PC-9 (cell line): ENCODE measurements at regions not wholly inside any gene's neighbourhood (a gene's known extent, or its start where the extent isn't known, plus 50 kb on each side); places are given as distances from the start of the nearest gene placed in this dataset.

Source experiments
- BruUV-seq: library from RNA; stranded (reverse); fragments of 400-500 nt; replicated peaks from 2 replicates; lab custom pipeline; 2021; lab: Mats Ljungman, UMichigan
- CTCF ChIA-PET: fragments of 300-600 bp; sonication (Branson Sonifier 250); formaldehyde crosslinking; loops from one replicate; lab custom pipeline; 2022; ENCODE audit warnings: antibody characterized with exemption; lab: Charles Lee
- POLR2A ChIA-PET: fragments of 300-600 bp; sonication (Branson Sonifier 250); formaldehyde crosslinking; loops from one replicate; lab custom pipeline; 2022; ENCODE audit warnings: antibody characterized with exemption; ENCODE audit not compliant: unreplicated experiment; lab: Charles Lee
- DNase-seq, 2 experiments: peaks; one replicate each; pipeline versions ENCODE4 v3.0.0 to v3.0.0-alpha.2; 2015 to 2022; ENCODE audit warnings: mixed read lengths in 1 of 2
- H2AFZ ChIP-seq: fragments of 200-600 bp; sonication (generic); 2 replicates; pipeline ENCODE4 v1.8.1; 2017; ENCODE audit warnings: antibody characterized with exemption
- H3F3A ChIP-seq: fragments of 200-600 bp; sonication (generic); 2 replicates; pipeline ENCODE4 v1.8.1; 2017; ENCODE audit warnings: antibody characterized with exemption, mild to moderate bottlenecking, low read depth; ENCODE audit not compliant: insufficient read depth
- H3K27ac ChIP-seq: fragments of 200-600 bp; sonication (generic); 2 replicates; pipeline ENCODE4 v1.6.1; 2016; ENCODE audit warnings: mixed run types
- H3K27me3 ChIP-seq: fragments of 200-600 bp; sonication (generic); 2 replicates; pipeline ENCODE4 v1.6.1; 2016; ENCODE audit warnings: low read depth, mixed run types; ENCODE audit not compliant: insufficient read depth
- H3K36me3 ChIP-seq: fragments of 200-600 bp; sonication (generic); 2 replicates; pipeline ENCODE4 v1.6.1; 2016; ENCODE audit warnings: low read depth, mixed run types
- H3K4me1 ChIP-seq: fragments of 200-600 bp; sonication (generic); replicated peaks from 2 replicates; pipeline ENCODE4 v1.6.1; 2016; ENCODE audit warnings: mixed run types; ENCODE audit not compliant: insufficient read depth
- H3K4me2 ChIP-seq: fragments of 200-600 bp; sonication (generic); 2 replicates; pipeline ENCODE4 v1.6.1; 2017; ENCODE audit warnings: mixed run types
- H3K4me3 ChIP-seq: fragments of 200-600 bp; sonication (generic); 2 replicates; pipeline ENCODE4 v1.6.1; 2016; ENCODE audit warnings: mixed run types
- H3K79me2 ChIP-seq: fragments of 200-600 bp; sonication (generic); 2 replicates; pipeline ENCODE4 v1.6.1; 2017; ENCODE audit warnings: low read depth, mixed run types
- H3K9me2 ChIP-seq: fragments of 200-600 bp; sonication (generic); 2 replicates; pipeline ENCODE4 v1.8.1; 2017; ENCODE audit warnings: mild to moderate bottlenecking; ENCODE audit not compliant: insufficient read depth
- H3K9me3 ChIP-seq: fragments of 200-600 bp; sonication (generic); 2 replicates; pipeline ENCODE4 v1.8.1; 2016; ENCODE audit warnings: low read depth; ENCODE audit not compliant: insufficient read depth
- H4K20me1 ChIP-seq: fragments of 200-600 bp; sonication (generic); 2 replicates; pipeline ENCODE4 v1.8.1; 2017; ENCODE audit not compliant: insufficient read depth
- CTCF ChIP-seq: fragments of 200-600 bp; sonication (generic); conservative IDR thresholded peaks from 2 replicates; pipeline ENCODE4 v1.6.1; 2017; ENCODE audit warnings: mixed run types, antibody characterized with exemption, mild to moderate bottlenecking, moderate library complexity
- EZH2 ChIP-seq: fragments of 200-600 bp; sonication (generic); IDR thresholded peaks from 2 replicates; pipeline ENCODE4 v1.8.0; 2017; ENCODE audit warnings: antibody characterized with exemption, low read depth
- intact Hi-C: fragments of 100-400 bp; cut with micrococcal nuclease; formaldehyde crosslinking; loops from one replicate; pipeline ENCODE4 v1.10.0; 2022; ENCODE audit not compliant: unreplicated experiment

GRCh38 chr21:43332861-43333297, 94.1 kb downstream of the SIK1 start:
- Histone ChIP-seq H3F3A (peaks cover 13% of the 10 kb centered on the region; the same call in 1 of the 2 replicates), H3K79me2 (no peaks in the 10 kb centered on the region), H3K36me3 (no peaks in the 10 kb centered on the region), H3K27ac (peak overlapping the region; percentile 86), H3K9me2 (no peaks in the 10 kb centered on the region), H4K20me1 (no peaks in the 10 kb centered on the region), H3K27me3 (no peaks in the 10 kb centered on the region), H3K4me1 (peaks cover 20% of the 10 kb centered on the region), H3K9me3 (no peaks in the 10 kb centered on the region), H2AFZ (no peak overlapping the region), H3K4me3 (peak overlapping the region; percentile 51; the same call in 1 of the 2 replicates), H3K4me2 (peak overlapping the region; percentile 93)
- CTCF ChIA-PET: no interaction called here
- POLR2A ChIA-PET: no interaction called here
- no peak for DNase-seq
- BruUV-seq: no TSS peak
- intact Hi-C loops: loop anchor here (1.0 to 10.0 kb wide), 2 partner anchors 10 to 312 kb away; no protein-coding TSS in a partner anchor
- TF ChIP-seq EZH2 (no peak), CTCF (no peak)

DNA sequence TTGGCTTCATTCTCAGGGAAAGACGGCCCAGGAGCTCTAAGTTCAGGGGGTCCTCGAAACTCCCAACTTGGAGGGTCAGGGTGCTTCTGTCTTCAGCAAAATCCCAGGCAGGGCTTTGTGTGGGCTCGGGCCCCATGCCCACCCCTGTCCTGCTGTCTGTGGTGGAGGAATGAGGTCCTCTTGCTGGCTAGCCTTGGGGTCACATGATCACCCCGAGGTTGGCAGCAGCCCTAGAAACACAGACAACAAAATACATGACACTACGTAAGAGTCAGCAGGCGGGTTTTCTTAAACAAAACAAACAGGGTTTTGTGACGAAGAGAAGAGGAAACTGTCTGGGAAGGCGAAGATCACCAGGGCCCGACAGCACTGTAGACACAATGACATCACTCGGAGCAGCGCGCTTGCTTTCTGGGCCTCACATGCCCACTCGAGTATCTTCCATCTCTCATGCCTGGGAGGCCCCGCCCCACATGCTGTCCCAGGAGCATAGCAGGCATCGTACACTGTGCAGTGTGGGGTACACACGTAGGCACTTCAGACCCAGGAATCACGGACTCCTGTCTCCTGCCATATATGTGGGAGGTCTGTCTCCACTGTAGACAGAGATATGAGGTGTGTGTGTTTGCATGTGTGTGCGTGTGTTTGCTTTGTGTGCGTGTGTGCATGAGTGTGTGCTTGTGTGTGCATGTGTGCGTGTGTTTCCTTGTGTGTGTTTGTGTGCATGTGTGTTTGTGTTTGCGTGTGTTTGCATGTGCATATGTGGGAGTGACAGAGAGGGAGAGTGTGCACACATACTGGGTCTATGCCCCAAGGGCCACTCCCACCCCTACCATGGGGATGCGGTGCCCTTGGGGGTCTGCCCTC, 94.7 kb downstream of the SIK1 start:
- intact Hi-C loops: loop anchor here (10.0 kb wide), 1 partner anchor 313 kb away; no protein-coding TSS in a partner anchor
- peak in 1 of 2 experiments; percentile 45 for DNase-seq
- peak overlapping the region; percentile 93 for H3K4me2 ChIP-seq

More for the DNA sequence above, 94.7 kb downstream of the SIK1 start:
- Histone ChIP-seq H3K27me3 (no peaks in the 10 kb centered on the region), H4K20me1 (no peaks in the 10 kb centered on the region), H2AFZ (no peak overlapping the region), H3K79me2 (no peaks in the 10 kb centered on the region), H3F3A (peaks cover 13% of the 10 kb centered on the region; the same call in 1 of the 2 replicates), H3K36me3 (no peaks in the 10 kb centered on the region), H3K4me1 (peaks cover 20% of the 10 kb centered on the region), H3K9me2 (no peaks in the 10 kb centered on the region), H3K9me3 (no peaks in the 10 kb centered on the region), H3K27ac (no peak overlapping the region), H3K4me3 (no peak overlapping the region)
- no TSS peak for BruUV-seq
- ChIA-PET POLR2A (no interaction called here), CTCF (no interaction called here)
- no peak for TF ChIP-seq CTCF
- TF ChIP-seq EZH2: no peak
